ENCODE measurements at regions not wholly inside any gene's neighbourhood (a gene's known extent, or its start where the extent isn't known, plus 50 kb on each side); places are given as distances from the start of the nearest gene placed in this dataset.

DNA sequence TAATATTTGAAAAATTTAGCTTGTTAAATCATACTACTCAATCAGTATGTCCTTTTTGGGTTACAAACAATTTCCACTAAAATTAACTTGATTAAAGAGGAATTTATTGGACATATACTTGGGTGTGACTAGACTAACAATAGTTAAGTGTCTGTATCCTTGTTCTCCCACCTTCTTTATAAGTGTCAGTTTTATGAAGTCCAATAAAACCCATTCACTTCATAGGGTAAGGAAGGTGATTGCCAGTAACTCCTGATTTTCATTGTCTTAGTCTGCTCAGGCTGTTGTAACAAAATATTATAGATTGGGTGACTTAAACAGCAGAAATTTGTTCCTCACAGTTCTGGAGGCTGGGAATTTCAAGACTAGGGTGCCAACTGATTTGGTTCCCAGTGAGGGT lies 800.0 kb downstream of the PDHA2 start:
- DNase-seq (ENCODE audit: low read depth): no peak
- Mint-ChIP-seq H3K4me3 (ENCODE audit: unreplicated experiment) (no peak overlapping the region), H3K4me1 (ENCODE audit: low read depth, unreplicated experiment) (peaks cover 5% of the 10 kb centered on the region), H3K36me3 (ENCODE audit: low read depth, unreplicated experiment) (no peaks in the 10 kb centered on the region), H3K9me3 (ENCODE audit: unreplicated experiment) (no peaks in the 10 kb centered on the region), H3K27ac (ENCODE audit: unreplicated experiment) (no peak overlapping the region), H3K27me3 (ENCODE audit: low read depth, unreplicated experiment) (no peaks in the 10 kb centered on the region)
- Histone ChIP-seq H2AFZ (ENCODE audit: low read depth, low read length) (no peak overlapping the region), H3K9ac (ENCODE audit: low read length) (no peak overlapping the region), H3K4me1 (ENCODE audit: insufficient read depth, low read length) (no peaks in the 10 kb centered on the region), H4K20me1 (ENCODE audit: insufficient read depth, low read length) (no peaks in the 10 kb centered on the region), H3K36me3 (ENCODE audit: insufficient read depth, low read length) (no peaks in the 10 kb centered on the region), H3K27ac (ENCODE audit: low read depth, low read length) (no peak overlapping the region), H3K4me3 (ENCODE audit: insufficient read depth, low read depth, low read length) (no peak overlapping the region), H3K79me2 (ENCODE audit: insufficient read depth, low read length) (no peaks in the 10 kb centered on the region), H3K9me3 (ENCODE audit: insufficient read depth, low read depth, low read length) (no peaks in the 10 kb centered on the region), H3K27me3 (ENCODE audit: insufficient read depth, low read length) (no peaks in the 10 kb centered on the region), H3K4me2 (ENCODE audit: low read length) (no peak overlapping the region)
- FAIRE-seq: no peak
- TF ChIP-seq, protein P1, sequence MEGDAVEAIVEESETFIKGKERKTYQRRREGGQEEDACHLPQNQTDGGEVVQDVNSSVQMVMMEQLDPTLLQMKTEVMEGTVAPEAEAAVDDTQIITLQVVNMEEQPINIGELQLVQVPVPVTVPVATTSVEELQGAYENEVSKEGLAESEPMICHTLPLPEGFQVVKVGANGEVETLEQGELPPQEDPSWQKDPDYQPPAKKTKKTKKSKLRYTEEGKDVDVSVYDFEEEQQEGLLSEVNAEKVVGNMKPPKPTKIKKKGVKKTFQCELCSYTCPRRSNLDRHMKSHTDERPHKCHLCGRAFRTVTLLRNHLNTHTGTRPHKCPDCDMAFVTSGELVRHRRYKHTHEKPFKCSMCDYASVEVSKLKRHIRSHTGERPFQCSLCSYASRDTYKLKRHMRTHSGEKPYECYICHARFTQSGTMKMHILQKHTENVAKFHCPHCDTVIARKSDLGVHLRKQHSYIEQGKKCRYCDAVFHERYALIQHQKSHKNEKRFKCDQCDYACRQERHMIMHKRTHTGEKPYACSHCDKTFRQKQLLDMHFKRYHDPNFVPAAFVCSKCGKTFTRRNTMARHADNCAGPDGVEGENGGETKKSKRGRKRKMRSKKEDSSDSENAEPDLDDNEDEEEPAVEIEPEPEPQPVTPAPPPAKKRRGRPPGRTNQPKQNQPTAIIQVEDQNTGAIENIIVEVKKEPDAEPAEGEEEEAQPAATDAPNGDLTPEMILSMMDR (IDR thresholded peaks at IDR 0.05; ENCODE audit: insufficient read depth, low read depth, low read length): no peak
- no peak for TF ChIP-seq EZH2 (IDR thresholded peaks at IDR 0.05; ENCODE audit: insufficient read depth, low read length)

DNA sequence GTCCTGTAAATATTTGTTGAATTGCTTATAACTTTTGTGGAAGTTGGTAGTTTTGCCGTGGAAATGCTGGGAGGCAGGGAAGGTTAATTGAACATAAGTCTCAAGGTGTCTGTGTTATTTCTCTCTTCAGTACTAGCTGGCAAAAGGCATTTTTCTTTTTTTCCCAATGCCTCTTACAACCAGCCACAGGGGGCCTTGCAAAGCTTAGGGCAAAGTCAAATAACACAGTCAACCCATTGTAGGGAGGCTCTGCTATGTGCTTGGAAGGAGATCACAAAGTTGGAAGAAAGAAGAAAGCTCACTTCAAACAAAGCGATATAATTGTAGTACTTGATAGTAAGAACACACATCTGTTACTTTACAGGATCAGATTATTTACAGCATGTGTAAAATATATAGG lies 802.6 kb downstream of the PDHA2 start:
- Histone ChIP-seq H3K4me3 (ENCODE audit: insufficient read depth, low read depth, low read length) (no peak overlapping the region), H4K20me1 (ENCODE audit: insufficient read depth, low read length) (no peaks in the 10 kb centered on the region), H3K4me2 (ENCODE audit: low read length) (no peak overlapping the region), H3K27me3 (ENCODE audit: insufficient read depth, low read length) (no peaks in the 10 kb centered on the region), H2AFZ (ENCODE audit: low read depth, low read length) (no peak overlapping the region), H3K4me1 (ENCODE audit: insufficient read depth, low read length) (no peaks in the 10 kb centered on the region), H3K79me2 (ENCODE audit: insufficient read depth, low read length) (no peaks in the 10 kb centered on the region), H3K9me3 (ENCODE audit: insufficient read depth, low read depth, low read length) (no peaks in the 10 kb centered on the region), H3K27ac (ENCODE audit: low read depth, low read length) (no peak overlapping the region), H3K9ac (ENCODE audit: low read length) (no peak overlapping the region), H3K36me3 (ENCODE audit: insufficient read depth, low read length) (no peaks in the 10 kb centered on the region)
- TF ChIP-seq, protein P1 (IDR thresholded peaks at IDR 0.05; ENCODE audit: insufficient read depth, low read depth, low read length): no peak
- TF ChIP-seq EZH2 (IDR thresholded peaks at IDR 0.05; ENCODE audit: insufficient read depth, low read length): no peak
- no peaks in the 10 kb centered on the region for H3K4me1 Mint-ChIP-seq (ENCODE audit: low read depth, unreplicated experiment)
- no peaks in the 10 kb centered on the region for H3K36me3 Mint-ChIP-seq (ENCODE audit: low read depth, unreplicated experiment)
- H3K27me3 Mint-ChIP-seq (ENCODE audit: low read depth, unreplicated experiment): no peaks in the 10 kb centered on the region
- FAIRE-seq (no peak), DNase-seq (ENCODE audit: low read depth) (no peak)
- H3K4me3 Mint-ChIP-seq (ENCODE audit: unreplicated experiment): no peak overlapping the region
- H3K27ac Mint-ChIP-seq (ENCODE audit: unreplicated experiment): peak overlapping the region; percentile 8
- H3K9me3 Mint-ChIP-seq (ENCODE audit: unreplicated experiment): no peaks in the 10 kb centered on the region

DNA sequence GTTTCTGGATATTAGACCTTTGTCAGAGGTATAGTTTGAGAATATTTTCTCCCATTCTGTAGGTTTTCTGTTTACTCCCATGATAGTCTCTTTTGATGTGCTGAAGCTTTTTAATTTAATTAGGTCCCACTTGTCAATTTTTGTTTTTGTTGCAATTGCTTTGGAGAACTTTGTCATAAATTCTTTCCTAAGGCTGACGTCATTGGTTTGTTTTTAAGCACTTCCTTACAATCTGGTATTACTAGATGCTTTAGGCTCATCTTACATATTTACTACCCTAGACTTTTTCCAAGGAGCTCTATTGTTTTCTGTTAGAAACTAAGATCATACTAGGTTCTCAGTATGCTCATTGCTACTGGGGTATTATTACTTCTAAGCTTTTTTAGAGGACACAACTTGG lies 806.3 kb downstream of the PDHA2 start:
- no peak for FAIRE-seq
- no peak overlapping the region for H3K9ac ChIP-seq (ENCODE audit: low read length)
- H3K4me3 Mint-ChIP-seq (ENCODE audit: unreplicated experiment): no peak overlapping the region
- no peak overlapping the region for H3K4me2 ChIP-seq (ENCODE audit: low read length)
- no peaks in the 10 kb centered on the region for H3K36me3 Mint-ChIP-seq (ENCODE audit: low read depth, unreplicated experiment)
- DNase-seq (ENCODE audit: low read depth): no peak
- no peak overlapping the region for H3K27ac Mint-ChIP-seq (ENCODE audit: unreplicated experiment)
- peaks cover 7% of the 10 kb centered on the region for H3K4me1 ChIP-seq (ENCODE audit: insufficient read depth, low read length)
- H3K27me3 Mint-ChIP-seq (ENCODE audit: low read depth, unreplicated experiment): no peaks in the 10 kb centered on the region
- H2AFZ ChIP-seq (ENCODE audit: low read depth, low read length): no peak overlapping the region
- no peaks in the 10 kb centered on the region for H3K36me3 ChIP-seq (ENCODE audit: insufficient read depth, low read length)
- H3K79me2 ChIP-seq (ENCODE audit: insufficient read depth, low read length): no peaks in the 10 kb centered on the region
- no peak overlapping the region for H3K27ac ChIP-seq (ENCODE audit: low read depth, low read length)
- no peaks in the 10 kb centered on the region for H3K27me3 ChIP-seq (ENCODE audit: insufficient read depth, low read length)
- H3K4me3 ChIP-seq (ENCODE audit: insufficient read depth, low read depth, low read length): no peak overlapping the region
- no peak for TF ChIP-seq EZH2 (IDR thresholded peaks at IDR 0.05; ENCODE audit: insufficient read depth, low read length)
- TF ChIP-seq, protein P1 (IDR thresholded peaks at IDR 0.05; ENCODE audit: insufficient read depth, low read depth, low read length): no peak
- H4K20me1 ChIP-seq (ENCODE audit: insufficient read depth, low read length): no peaks in the 10 kb centered on the region
- H3K4me1 Mint-ChIP-seq (ENCODE audit: low read depth, unreplicated experiment): peaks cover 27% of the 10 kb centered on the region
- no peaks in the 10 kb centered on the region for H3K9me3 ChIP-seq (ENCODE audit: insufficient read depth, low read depth, low read length)
- no peaks in the 10 kb centered on the region for H3K9me3 Mint-ChIP-seq (ENCODE audit: unreplicated experiment)
